ENCODE measurements at regions not wholly inside any gene's neighbourhood (a gene's known extent, or its start where the extent isn't known, plus 50 kb on each side); places are given as distances from the start of the nearest gene placed in this dataset.

- Histone ChIP-seq H3K4me3 (ENCODE audit: low read length) (no peak overlapping the region), H3K9me3 (ENCODE audit: control insufficient read depth, insufficient read depth, low read length) (no peaks in the 10 kb centered on the region), H3K36me3 (ENCODE audit: control insufficient read depth, low read length) (no peaks in the 10 kb centered on the region), H4K20me1 (ENCODE audit: control insufficient read depth, insufficient read depth, low read depth, low read length) (no peaks in the 10 kb centered on the region), H3K4me1 (ENCODE audit: control insufficient read depth, low read length) (no peaks in the 10 kb centered on the region), H3K9me2 (replicated peaks; ENCODE audit: control insufficient read depth, low read length) (no peaks in the 10 kb centered on the region), H3K4me2 (ENCODE audit: low read length) (no peak overlapping the region), H3F3A (ENCODE audit: control insufficient read depth, insufficient read depth) (no peaks in the 10 kb centered on the region), H3K27me3 (ENCODE audit: control insufficient read depth, low read length) (no peaks in the 10 kb centered on the region), H3K79me2 (ENCODE audit: control insufficient read depth, low read length) (no peaks in the 10 kb centered on the region), H3K27ac (ENCODE audit: low read depth, low read length) (no peak overlapping the region)
- no peak for TF ChIP-seq EZH2phosphoT487 (IDR thresholded peaks at IDR 0.05; ENCODE audit: borderline replicate concordance, low read length)
- no peak for TF ChIP-seq CTCF (IDR thresholded peaks at IDR 0.05; ENCODE audit: low read depth, low read length, poor library complexity, severe bottlenecking)
Measured at GRCh38 chr22:48993655-48994054, 834.0 kb downstream of the BRD1 start.

GRCh38 chr22:48984639-48985038 lies 843.0 kb downstream of the BRD1 start:
- Histone ChIP-seq H3K36me3 (ENCODE audit: control insufficient read depth, low read length) (no peaks in the 10 kb centered on the region), H3K27ac (ENCODE audit: low read depth, low read length) (no peak overlapping the region), H3K4me3 (ENCODE audit: low read length) (no peak overlapping the region), H3K9me2 (replicated peaks; ENCODE audit: control insufficient read depth, low read length) (no peaks in the 10 kb centered on the region), H3K27me3 (ENCODE audit: control insufficient read depth, low read length) (no peaks in the 10 kb centered on the region), H3F3A (ENCODE audit: control insufficient read depth, insufficient read depth) (no peaks in the 10 kb centered on the region), H3K4me2 (ENCODE audit: low read length) (no peak overlapping the region), H4K20me1 (ENCODE audit: control insufficient read depth, insufficient read depth, low read depth, low read length) (no peaks in the 10 kb centered on the region), H3K79me2 (ENCODE audit: control insufficient read depth, low read length) (no peaks in the 10 kb centered on the region), H3K9me3 (ENCODE audit: control insufficient read depth, insufficient read depth, low read length) (no peaks in the 10 kb centered on the region), H3K4me1 (ENCODE audit: control insufficient read depth, low read length) (no peaks in the 10 kb centered on the region)
- TF ChIP-seq EZH2phosphoT487 (IDR thresholded peaks at IDR 0.05; ENCODE audit: borderline replicate concordance, low read length) (no peak), CTCF (IDR thresholded peaks at IDR 0.05; ENCODE audit: low read depth, low read length, poor library complexity, severe bottlenecking) (no peak)

GRCh38 chr22:48982321-48982905 lies 845.3 kb downstream of the BRD1 start:
- Histone ChIP-seq H3K4me3 (ENCODE audit: low read length) (no peak overlapping the region), H3K9me2 (replicated peaks; ENCODE audit: control insufficient read depth, low read length) (no peaks in the 10 kb centered on the region), H3K36me3 (ENCODE audit: control insufficient read depth, low read length) (no peaks in the 10 kb centered on the region), H3F3A (ENCODE audit: control insufficient read depth, insufficient read depth) (no peaks in the 10 kb centered on the region), H3K9me3 (ENCODE audit: control insufficient read depth, insufficient read depth, low read length) (no peaks in the 10 kb centered on the region), H3K79me2 (ENCODE audit: control insufficient read depth, low read length) (no peaks in the 10 kb centered on the region), H4K20me1 (ENCODE audit: control insufficient read depth, insufficient read depth, low read depth, low read length) (no peaks in the 10 kb centered on the region), H3K4me2 (ENCODE audit: low read length) (no peak overlapping the region), H3K27me3 (ENCODE audit: control insufficient read depth, low read length) (no peaks in the 10 kb centered on the region), H3K27ac (ENCODE audit: low read depth, low read length) (no peak overlapping the region), H3K4me1 (ENCODE audit: control insufficient read depth, low read length) (no peaks in the 10 kb centered on the region)
- no peak for TF ChIP-seq CTCF (IDR thresholded peaks at IDR 0.05; ENCODE audit: low read depth, low read length, poor library complexity, severe bottlenecking)
- no peak for TF ChIP-seq EZH2phosphoT487 (IDR thresholded peaks at IDR 0.05; ENCODE audit: borderline replicate concordance, low read length)
